Muscle of arm (tissue), 1 donor: ENCODE measurements at regions not wholly inside any gene's neighbourhood (a gene's known extent, or its start where the extent isn't known, plus 50 kb on each side); places are given as distances from the start of the nearest gene placed in this dataset.

Source experiments
- DNase-seq: peaks from one replicate; pipeline ENCODE4 v3.0.0-alpha.2; 2013

DNA sequence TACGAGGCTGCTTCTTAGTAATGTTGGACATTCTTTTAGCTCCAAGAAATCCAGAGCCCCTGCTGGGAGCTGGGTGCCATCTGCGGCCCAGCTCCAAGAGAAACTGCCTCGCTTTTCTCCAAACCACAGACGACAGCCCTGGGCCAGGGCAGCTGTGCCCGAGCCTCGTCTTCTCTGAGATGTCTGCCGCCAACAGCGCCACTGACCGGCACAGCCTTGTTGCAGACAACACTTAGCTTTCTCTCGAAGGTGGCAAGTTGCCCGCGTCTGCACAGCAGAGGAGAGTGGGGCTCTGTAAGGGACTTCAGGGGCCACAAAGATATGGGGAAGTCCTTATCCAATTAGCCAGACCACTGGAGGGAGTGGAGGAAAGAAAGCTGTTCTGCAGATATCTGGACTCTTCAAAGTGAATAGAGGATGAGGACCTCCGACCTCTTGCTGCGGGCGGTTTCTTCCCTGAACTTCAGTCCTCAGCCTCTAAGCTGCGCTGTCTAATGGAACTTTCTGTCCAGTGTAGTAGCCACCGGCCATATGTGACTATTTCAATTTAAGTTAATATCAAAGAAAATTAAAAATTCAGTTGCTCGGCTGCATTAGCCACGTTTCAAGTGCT is 63.9 kb upstream of the DISP3 start:
- no peak for DNase-seq

DNA sequence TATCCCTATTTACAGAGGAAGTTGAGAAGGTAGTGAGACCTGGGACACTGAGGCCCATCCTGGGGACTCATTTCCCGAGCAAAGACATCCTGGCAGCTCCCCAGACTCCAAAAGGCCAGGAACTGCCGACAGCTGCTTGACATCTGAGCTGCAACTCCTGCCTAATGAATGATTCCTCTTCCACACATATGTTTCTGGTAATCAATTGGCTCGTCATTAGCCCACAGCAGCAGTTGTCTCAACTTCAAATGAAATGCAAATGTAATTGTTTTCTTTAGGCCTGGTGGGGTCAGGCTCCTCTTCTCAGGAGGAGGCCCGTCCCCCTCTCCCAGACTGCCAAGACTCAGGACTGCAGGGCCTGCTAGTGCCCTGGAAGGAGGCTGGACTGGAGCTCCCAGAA is 61.8 kb upstream of the DISP3 start:
- peak; percentile 25 for DNase-seq

DNA sequence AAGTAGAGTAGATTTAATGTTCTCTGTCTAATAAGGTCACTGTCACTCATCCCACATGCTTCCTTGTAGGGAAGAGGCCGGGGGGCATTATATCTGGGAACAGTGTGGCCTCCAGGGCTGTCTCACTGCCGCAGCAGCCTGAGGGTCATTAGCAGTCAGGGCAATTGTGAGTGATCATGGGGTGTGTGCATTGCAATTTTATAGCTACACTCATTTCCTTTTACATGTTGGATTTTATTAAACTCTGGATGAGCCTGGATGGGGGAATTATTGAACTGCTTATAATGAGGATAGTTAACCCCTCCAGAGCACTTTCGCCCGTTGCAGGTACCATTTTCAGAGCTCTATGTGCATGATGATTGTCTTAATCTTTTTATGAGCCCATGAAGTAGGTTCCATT is 60.9 kb upstream of the DISP3 start:
- DNase-seq = no peak

DNA sequence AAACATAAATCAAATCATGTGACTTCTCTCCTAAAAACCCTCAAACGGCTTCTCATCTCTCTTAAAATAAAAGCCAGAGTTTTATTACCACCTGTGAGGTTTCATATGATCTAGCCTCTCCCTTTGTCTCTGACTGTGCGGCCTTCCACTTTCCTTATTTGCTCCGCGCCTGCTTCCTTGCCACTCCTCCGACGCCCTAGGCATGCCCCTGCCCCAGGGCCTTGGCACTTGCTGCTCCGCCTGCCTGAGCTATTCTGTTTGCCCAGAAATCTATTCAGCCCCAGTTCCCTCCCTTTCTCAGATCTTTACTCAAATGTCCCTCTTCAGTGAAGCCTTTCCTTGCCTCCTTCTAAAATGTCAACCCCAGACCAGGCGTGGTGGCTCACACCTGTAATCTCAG is 57.5 kb upstream of the DISP3 start:
- no peak for DNase-seq

DNA sequence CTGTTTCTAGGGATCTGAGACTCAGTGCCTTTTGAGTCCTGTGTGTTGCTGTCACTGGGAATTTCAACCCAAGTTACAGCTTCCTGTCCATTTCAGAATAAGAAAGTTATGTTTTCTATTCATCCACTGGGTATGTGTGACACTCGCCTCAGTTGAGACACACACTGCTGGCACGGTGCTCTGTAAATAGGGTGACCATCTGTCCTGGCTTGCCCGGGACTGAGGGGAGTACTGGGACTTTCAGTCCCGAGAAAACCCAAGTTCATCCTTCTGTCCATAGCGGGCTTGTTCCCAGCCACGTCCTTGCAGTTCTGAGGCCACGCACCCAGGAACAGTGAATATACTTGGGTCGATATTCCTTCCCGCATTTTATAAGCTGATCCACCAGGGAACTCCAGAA is 56.3 kb upstream of the DISP3 start:
- DNase-seq = no peak

DNA sequence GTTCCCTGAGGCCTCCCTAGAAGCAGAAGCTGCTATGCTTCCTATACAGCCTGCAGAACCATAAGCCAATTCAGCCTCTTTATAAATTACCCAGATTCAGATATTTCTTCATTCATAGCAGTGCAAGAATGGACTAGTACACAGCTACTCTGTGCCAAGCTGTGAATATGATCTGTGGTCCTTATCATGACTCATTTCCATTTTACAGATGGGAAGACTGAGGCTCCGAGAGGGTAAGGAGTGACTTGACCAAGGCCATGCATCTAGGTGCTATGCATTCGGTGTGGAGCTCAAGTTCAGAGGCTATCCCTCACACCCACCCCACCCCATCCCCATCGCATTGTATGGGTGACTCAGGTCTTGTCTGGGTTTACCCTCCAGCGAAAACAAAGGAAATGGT is 52.3 kb upstream of the DISP3 start:
- DNase-seq = no peak

DNA sequence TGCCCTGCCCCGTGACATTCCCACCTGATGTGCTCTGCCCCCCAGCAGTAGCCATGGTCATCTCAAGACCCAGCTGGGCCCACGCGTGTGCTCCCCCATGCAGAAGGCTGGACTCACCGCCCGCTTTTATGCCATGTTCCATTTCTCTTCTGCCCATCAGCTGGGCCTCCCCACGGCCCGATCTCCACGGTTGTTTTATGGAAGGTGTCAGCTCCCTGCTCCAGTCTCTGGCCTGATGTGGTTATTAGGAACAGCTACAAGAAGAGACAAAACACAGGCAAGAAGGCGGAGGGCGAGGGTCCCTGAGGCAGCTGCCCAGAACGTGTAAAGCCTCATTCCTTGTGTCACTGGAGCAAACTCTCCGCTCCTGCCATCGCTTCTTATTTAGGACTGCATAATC is 50.2 kb upstream of the DISP3 start:
- no peak for DNase-seq
